CD4-positive, alpha-beta T cell (primary cell): ENCODE measurements at regions not wholly inside any gene's neighbourhood (a gene's known extent, or its start where the extent isn't known, plus 50 kb on each side); places are given as distances from the start of the nearest gene placed in this dataset.

Experiments
- ATAC-seq: fragments of 200-7000 bp; cut with Tn5 transposase; one replicate; pipeline ENCODE4 v1.10.0; 2022; ENCODE audit warnings: mild to moderate bottlenecking; ENCODE audit not compliant: poor library complexity
- CTCF ChIA-PET: fragments of 350-600 bp; sonication (Branson Sonifier 250); formaldehyde crosslinking; loops from one replicate; lab custom pipeline; 2021; ENCODE audit warnings: antibody characterized with exemption, inconsistent platforms; lab: Charles Lee
- POLR2A ChIA-PET: fragments of 350-600 bp; sonication (Branson Sonifier 250); formaldehyde crosslinking; loops from one replicate; lab custom pipeline; 2021; ENCODE audit warnings: antibody characterized with exemption, inconsistent platforms; lab: Charles Lee
- DNase-seq, 14 experiments: peaks; one replicate each; pipeline ENCODE4 v3.0.0-alpha.2; 2013 to 2020; ENCODE audit warnings: mixed read lengths in 2 of 14
- H3K27ac ChIP-seq, 2 donors: one replicate each; pipeline versions ENCODE4 v1.5.1 to v1.7.0; 2013; ENCODE audit warnings: low read length in 2 of 2, low read depth in 1 of 2, mild to moderate bottlenecking in 1 of 2
- H3K27me3 ChIP-seq, 2 experiments: 1 replicate in 1 of 2; 2 replicates in 1 of 2; pipeline versions ENCODE4 v1.6.1 to v1.7.0; 2013; ENCODE audit warnings: low read length in 2 of 2, control low read depth in 1 of 2, mild to moderate bottlenecking in 1 of 2, moderate library complexity in 1 of 2; ENCODE audit not compliant: insufficient read depth in 2 of 2, control insufficient read depth in 1 of 2
- H3K36me3 ChIP-seq: one replicate; pipeline ENCODE4 v1.6.1; 2013; ENCODE audit warnings: low read length, control low read depth; ENCODE audit not compliant: insufficient read depth
- H3K4me1 ChIP-seq: one replicate; pipeline ENCODE4 v1.6.1; 2013; ENCODE audit warnings: low read length, control low read depth; ENCODE audit not compliant: insufficient read depth
- H3K4me3 ChIP-seq: one replicate; pipeline ENCODE4 v1.5.1; 2013; ENCODE audit warnings: mild to moderate bottlenecking, low read length, moderate library complexity
- H3K9me3 ChIP-seq, 2 experiments: 1 replicate in 1 of 2; 2 replicates in 1 of 2; pipeline versions ENCODE4 v1.6.1 to v1.7.0; 2013; ENCODE audit warnings: low read length in 2 of 2, mild to moderate bottlenecking in 2 of 2, control low read depth in 1 of 2, moderate library complexity in 1 of 2; ENCODE audit not compliant: control insufficient read depth in 1 of 2, insufficient read depth in 1 of 2
- H3K27ac Mint-ChIP-seq: one replicate; pipeline ENCODE4 v1.8.0; 2020; ENCODE audit warnings: mixed read lengths
- H3K27me3 Mint-ChIP-seq: one replicate; pipeline ENCODE4 v1.8.0; 2021; ENCODE audit warnings: mixed read lengths
- H3K36me3 Mint-ChIP-seq: one replicate; pipeline ENCODE4 v1.8.0; 2021; ENCODE audit warnings: low read depth, mixed read lengths
- H3K4me1 Mint-ChIP-seq: one replicate; pipeline ENCODE4 v1.8.0; 2021; ENCODE audit warnings: low read depth, mixed read lengths
- H3K4me3 Mint-ChIP-seq: one replicate; pipeline ENCODE4 v1.8.0; 2020; ENCODE audit warnings: mild to moderate bottlenecking, mixed read lengths
- H3K9me3 Mint-ChIP-seq: one replicate; pipeline ENCODE4 v1.8.0; 2020; ENCODE audit warnings: mixed read lengths
- CTCF ChIP-seq: fragments of 200-600 bp; IDR thresholded peaks from one replicate; pipeline ENCODE4 v1.8.0; 2022; ENCODE audit warnings: antibody characterized with exemption, mild to moderate bottlenecking
- intact Hi-C, 2 experiments: fragments of 100-400 bp; cut with DNase I in 1 of 2; cut with micrococcal nuclease in 1 of 2; formaldehyde crosslinking; loops; one replicate each; pipeline versions ENCODE4 v1.15.1 to v1.9.0; 2023 to 2025; cut with DNase I, micrococcal nuclease

- no peaks in the 10 kb centered on the region for H3K4me1 Mint-ChIP-seq
- no peak for TF ChIP-seq CTCF
- H3K27ac Mint-ChIP-seq: no peak overlapping the region
- Histone ChIP-seq H3K36me3 (no peaks in the 10 kb centered on the region), H3K27me3 (peaks cover 3 to 12% of the 10 kb centered on the region in 2 experiments), H3K4me1 (no peaks in the 10 kb centered on the region), H3K9me3 (peaks cover 8 to 25% of the 10 kb centered on the region in 2 experiments), H3K4me3 (no peak overlapping the region), H3K27ac (no peak overlapping the region)
- POLR2A ChIA-PET: no interaction called here
- no peaks in the 10 kb centered on the region for H3K36me3 Mint-ChIP-seq
- DNase-seq (peak in 1 of 14 experiments; percentile 23), ATAC-seq (no peak)
- intact Hi-C loops: no loop called here
- H3K4me3 Mint-ChIP-seq: no peak overlapping the region
- no peaks in the 10 kb centered on the region for H3K9me3 Mint-ChIP-seq
- CTCF ChIA-PET: no interaction called here
- H3K27me3 Mint-ChIP-seq: peaks cover 37% of the 10 kb centered on the region
Observed at GRCh38 chr20:58583586-58583985, 67.5 kb upstream of the STX16 start.

- H3K4me3 ChIP-seq: no peak overlapping the region
- POLR2A ChIA-PET: no interaction called here
- Mint-ChIP-seq H3K27ac (no peak overlapping the region), H3K36me3 (no peaks in the 10 kb centered on the region), H3K27me3 (peaks cover 40% of the 10 kb centered on the region), H3K4me3 (no peak overlapping the region), H3K9me3 (no peaks in the 10 kb centered on the region), H3K4me1 (no peaks in the 10 kb centered on the region)
- no peak overlapping the region for H3K27ac ChIP-seq
- H3K36me3 ChIP-seq: no peaks in the 10 kb centered on the region
- H3K4me1 ChIP-seq: no peaks in the 10 kb centered on the region
- intact Hi-C loops: no loop called here
- CTCF ChIA-PET: no interaction called here
- H3K27me3 ChIP-seq: peaks cover 7 to 12% of the 10 kb centered on the region in 2 experiments
- peaks cover 8 to 25% of the 10 kb centered on the region in 2 experiments for H3K9me3 ChIP-seq
- DNase-seq (peak in 1 of 14 experiments; percentile 6), ATAC-seq (no peak)
- TF ChIP-seq CTCF: no peak
Observed at GRCh38 chr20:58583176-58583575, 67.9 kb upstream of the STX16 start.

- Histone ChIP-seq H3K4me1 (no peaks in the 10 kb centered on the region), H3K4me3 (no peak overlapping the region), H3K36me3 (no peaks in the 10 kb centered on the region), H3K9me3 (peaks cover 8 to 25% of the 10 kb centered on the region in 2 experiments), H3K27me3 (peaks cover 7 to 11% of the 10 kb centered on the region in 2 experiments), H3K27ac (no peak overlapping the region)
- CTCF ChIA-PET: no interaction called here
- no peak for ATAC-seq
- intact Hi-C loops: no loop called here
- Mint-ChIP-seq H3K9me3 (no peaks in the 10 kb centered on the region), H3K27me3 (peaks cover 38% of the 10 kb centered on the region), H3K4me3 (no peak overlapping the region), H3K4me1 (no peaks in the 10 kb centered on the region), H3K27ac (no peak overlapping the region), H3K36me3 (no peaks in the 10 kb centered on the region)
- DNase-seq: peak in 1 of 14 experiments; percentile 21
- TF ChIP-seq CTCF: no peak
- POLR2A ChIA-PET: no interaction called here
Observed at GRCh38 chr20:58580474-58580835, 65.3 kb upstream of the APCDD1L start.
